NCI-H128 (cell line): ENCODE measurements at regions not wholly inside any gene's neighbourhood (a gene's known extent, or its start where the extent isn't known, plus 50 kb on each side); places are given as distances from the start of the nearest gene placed in this dataset.

Experiments used
- DNase-seq: peaks from one replicate; lab custom pipeline; 2025; ENCODE audit not compliant: unreplicated experiment; lab: John Stamatoyannopoulos, UW

GRCh38 chr3:18837137-18837755, 311.1 kb upstream of the KCNH8 start:
- no peak for DNase-seq

- DNase-seq, result no peak
Measured at GRCh38 chr3:18835021-18835420, 313.3 kb upstream of the KCNH8 start.

DNA sequence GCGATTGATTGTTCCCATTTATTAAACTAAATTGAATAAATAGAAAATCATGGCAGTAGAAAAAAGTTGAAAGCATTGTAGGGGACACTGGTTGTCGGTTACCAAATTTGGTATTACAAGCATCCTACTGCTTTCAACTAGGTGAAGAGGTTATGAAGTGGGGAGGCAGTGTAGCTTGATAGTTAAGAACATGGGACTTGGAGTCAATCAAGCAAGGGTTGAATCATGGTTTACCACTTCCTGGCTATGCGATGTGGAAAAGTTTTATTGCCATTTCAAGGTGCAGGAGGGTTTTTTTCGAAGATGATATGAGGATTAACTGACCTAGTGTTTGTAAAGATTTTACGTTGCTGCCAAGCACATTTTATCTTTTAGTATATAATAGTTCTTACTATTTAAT, 318.2 kb upstream of the KCNH8 start:
- DNase-seq, result no peak

GRCh38 chr3:18828637-18829036, 319.7 kb upstream of the KCNH8 start:
- no peak for DNase-seq

GRCh38 chr3:18827664-18828063, 320.6 kb upstream of the KCNH8 start:
- no peak for DNase-seq

DNA sequence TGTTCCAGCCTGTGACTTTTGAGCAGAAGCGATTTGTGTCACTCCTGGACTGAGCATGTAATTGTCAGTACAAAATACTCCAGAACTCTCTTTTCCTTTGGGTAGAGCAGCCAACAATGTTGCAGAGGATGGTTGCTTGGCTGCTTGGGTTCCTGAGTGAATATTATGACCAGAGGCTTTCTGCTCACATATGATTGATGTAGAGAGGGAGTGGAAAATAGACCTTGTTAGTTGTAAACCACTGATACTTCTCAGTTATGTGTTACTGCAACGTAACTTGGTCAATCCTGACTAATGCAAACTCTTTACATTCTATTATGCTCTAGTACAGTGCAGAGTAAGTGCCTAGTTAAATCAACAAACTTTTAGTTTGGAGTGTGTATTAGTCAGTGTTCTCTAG, 322.6 kb upstream of the KCNH8 start:
- no peak for DNase-seq

- DNase-seq, result no peak
Measured at GRCh38 chr3:18813300-18813699, 335.0 kb upstream of the KCNH8 start.

GRCh38 chr3:18812316-18812715, 336.0 kb upstream of the KCNH8 start:
- DNase-seq, result no peak

DNA sequence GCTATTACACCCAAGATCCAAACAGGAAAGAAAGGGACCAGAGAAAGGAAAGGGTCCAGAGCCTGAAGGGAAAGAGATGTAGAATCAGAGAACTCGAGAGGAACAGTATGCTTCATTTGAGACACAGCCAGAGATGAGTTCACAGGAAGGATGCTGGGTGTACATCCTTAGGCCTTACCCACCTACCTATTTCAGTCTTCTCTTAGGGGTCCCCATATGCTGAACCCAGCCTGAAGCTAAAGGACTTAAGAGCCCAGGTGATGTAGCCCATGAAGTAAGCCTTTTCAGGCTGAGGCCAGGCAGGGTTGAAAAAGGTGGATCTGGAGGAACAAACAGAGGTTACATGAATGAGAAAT, 338.0 kb upstream of the KCNH8 start:
- no peak for DNase-seq

DNA sequence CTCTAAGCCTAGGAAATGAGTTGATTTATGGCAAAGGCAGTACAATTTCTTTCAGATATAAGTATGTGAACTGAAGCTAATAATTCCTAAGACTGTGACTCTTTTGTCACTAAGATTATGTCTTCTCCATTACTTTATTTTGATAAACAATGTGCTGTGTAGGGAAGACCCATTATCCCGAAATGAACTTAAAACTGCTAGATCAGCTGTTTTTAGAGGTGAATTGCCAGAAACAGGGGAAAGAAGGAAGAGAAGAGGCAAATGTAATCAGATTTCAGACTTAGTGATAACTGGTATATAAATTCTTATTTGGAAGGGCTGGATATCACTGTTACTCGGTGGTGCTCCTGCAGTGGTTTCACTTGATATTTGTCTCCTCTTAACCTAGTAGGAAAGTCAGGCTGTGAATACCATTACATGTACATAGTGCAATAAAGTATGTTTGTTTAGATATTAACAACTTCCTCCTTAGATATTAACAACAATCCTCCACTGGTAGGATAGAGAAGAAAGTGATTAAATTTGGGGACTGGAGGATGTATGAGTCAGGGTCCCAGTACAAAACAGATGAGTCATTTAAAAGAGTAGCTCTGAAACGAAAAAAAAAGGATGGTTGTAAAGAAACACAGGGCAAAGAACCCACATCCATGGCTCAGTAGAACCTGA, 338.5 kb upstream of the KCNH8 start:
- no peak for DNase-seq

DNA sequence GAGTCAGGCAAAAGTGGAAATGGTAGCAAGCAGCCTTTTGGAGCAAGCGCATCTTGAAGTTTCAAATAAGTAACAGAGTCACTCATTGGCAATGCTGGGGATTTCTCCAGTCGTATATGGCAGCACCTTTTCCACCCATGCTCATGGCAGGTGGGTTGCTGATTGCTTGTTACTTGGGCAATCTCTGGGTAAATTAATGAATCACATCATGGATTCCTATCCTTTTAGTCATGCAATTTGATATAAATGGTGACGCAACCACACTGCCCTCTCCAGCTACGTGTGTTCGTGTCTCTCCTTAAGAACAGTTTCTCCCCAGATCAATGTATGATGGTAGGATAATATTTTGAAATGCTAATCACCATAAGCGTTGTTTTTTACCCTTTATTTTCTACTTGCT, 339.9 kb upstream of the KCNH8 start:
- no peak for DNase-seq

DNA sequence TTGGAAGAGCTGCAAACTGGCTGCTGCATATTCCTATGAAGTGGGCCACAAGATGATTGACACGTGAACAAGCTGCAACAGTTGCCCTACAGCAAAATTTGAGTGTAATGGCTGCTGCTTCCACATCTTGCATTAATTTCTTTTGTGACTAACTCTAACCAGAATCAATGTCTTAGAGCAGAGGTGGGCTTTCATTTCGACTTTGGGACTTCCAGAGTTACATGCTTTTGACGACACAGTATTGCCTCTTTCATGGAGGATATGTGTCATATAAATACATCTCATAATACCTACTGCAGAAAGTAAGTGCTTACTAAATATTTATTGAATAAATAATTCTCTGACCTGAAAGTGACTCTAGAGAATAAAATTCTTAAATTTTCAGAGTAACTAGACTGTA, 340.7 kb upstream of the KCNH8 start:
- DNase-seq, result no peak

DNA sequence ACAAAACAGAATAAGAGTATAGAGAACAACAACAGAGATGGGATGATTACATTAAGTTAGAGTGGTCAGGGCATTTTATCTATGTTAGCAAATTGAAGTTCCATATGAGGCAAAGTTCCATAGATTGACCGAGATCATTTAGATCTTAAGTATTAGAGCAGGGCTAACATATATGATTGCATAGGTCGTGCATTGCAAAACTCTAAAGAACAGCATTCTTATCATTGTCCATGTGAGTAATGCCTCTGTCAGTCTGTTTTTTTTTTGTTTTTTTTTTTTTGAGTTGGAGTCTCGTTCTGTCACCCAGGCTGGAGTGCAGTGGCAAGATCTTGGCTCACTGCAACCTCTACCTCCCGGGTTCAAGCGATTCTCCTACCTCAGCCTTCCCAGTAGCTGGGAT, 341.7 kb upstream of the KCNH8 start:
- DNase-seq, result no peak

- DNase-seq, result no peak
Measured at GRCh38 chr3:18797378-18797777, 350.9 kb upstream of the KCNH8 start.

GRCh38 chr3:18795078-18795477, 353.2 kb upstream of the KCNH8 start:
- no peak for DNase-seq

- no peak for DNase-seq
Measured at GRCh38 chr3:18791752-18792151, 356.6 kb upstream of the KCNH8 start.

- DNase-seq, result no peak
Measured at GRCh38 chr3:18791182-18791581, 357.1 kb upstream of the KCNH8 start.

DNA sequence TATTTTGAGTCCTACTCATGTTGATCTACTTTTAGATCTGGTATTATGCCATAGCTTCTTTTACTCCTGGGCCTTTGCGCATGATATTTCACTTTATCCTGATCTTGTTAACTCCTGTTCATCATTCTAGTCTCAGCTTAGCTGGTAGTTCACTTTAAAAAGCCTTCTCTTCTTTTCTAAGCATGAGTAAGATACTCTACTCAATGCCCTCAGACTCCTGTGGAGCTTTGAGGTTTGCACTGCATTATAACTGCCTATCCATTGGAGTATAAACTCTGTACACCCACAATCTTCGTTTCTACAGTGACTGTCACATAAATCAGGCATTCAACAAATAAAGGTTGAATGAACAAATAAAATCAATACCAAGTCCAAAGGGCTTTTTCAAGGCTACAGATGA, 357.9 kb upstream of the KCNH8 start:
- DNase-seq, result no peak

DNA sequence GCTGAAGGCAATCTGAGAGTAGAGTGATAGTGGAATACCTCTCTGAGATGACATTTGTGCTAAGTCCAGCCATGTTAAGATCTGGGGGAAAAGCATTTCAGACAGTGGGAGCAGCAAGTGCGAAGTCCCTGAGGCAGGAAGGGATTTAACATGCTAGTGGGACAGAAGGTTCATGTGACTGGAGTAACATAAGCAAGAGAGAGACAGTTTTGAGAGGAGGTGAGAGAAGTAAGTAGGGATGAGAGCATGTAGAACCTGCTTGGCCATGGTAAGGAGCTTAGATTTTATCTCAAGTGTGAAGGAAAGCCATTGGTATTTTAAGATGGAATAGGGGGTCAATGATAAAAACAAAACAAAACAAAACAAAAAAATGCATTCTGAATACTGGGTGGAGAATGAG, 358.6 kb upstream of the KCNH8 start:
- no peak for DNase-seq

- no peak for DNase-seq
Measured at GRCh38 chr3:18787441-18787840, 360.9 kb upstream of the KCNH8 start.

DNA sequence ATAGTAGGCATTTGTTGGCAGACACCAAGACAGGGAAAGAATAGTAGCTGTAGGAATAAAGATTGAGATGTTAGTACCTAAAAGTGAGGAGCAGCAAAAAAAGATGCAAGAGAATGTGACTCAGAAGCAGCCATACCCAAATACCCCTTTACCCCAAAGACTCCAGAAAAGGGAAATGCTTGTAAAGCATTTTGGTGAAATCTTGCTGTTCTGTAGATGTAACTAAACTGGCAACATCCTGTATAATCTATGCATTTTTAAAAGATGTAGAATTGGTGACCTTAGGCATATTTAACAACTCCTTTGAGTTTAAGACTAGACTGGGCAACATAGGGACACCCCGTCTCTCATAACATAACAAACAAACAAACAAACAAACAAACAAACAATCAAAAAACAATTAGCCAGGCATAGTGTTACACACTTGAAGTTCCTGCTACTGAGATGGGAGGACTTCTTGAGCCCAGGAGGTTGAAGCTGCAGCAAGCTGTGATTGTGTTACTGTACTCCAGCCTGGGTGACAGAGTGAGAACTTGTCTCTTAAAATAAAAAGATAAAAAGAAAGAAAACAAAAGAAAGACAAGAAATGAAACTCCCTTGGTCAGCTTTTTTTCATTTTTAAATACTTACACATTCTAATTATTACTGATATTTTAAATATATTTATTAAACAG, 361.5 kb upstream of the KCNH8 start:
- DNase-seq, result no peak

DNA sequence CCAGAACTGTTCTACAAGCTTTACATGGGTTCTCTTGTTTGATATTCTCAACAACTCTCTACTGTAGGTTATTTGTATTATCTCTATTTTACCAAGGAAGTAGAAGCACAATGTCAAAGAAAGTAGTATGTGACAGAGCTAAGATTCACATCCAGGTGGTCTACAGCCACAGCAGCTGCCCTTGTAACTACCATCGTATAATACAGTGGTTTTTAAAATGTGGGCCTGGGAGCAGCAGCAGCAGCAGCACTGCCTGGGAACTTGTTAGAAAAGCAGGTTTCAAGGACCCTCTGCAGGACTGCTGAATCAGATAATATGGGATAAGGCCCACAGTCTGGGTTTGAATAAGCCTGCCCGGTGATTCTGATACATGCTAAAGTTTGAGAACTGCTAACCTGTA, 357.1 kb upstream of the SATB1 start:
- no peak for DNase-seq

GRCh38 chr3:18780959-18781358, 355.8 kb upstream of the SATB1 start:
- no peak for DNase-seq
